Left lung (tissue), 4 donors: ENCODE measurements at regions not wholly inside any gene's neighbourhood (a gene's known extent, or its start where the extent isn't known, plus 50 kb on each side); places are given as distances from the start of the nearest gene placed in this dataset.

Experiments used
- ATAC-seq: fragments of 200-7000 bp; cut with Tn5 transposase; one replicate; pipeline ENCODE4 v1.9.1; 2020; ENCODE audit warnings: moderate library complexity
- DNase-seq, 4 donors: peaks; one replicate each; pipeline ENCODE4 v3.0.0-alpha.2; 2013 to 2020
- H3K27ac ChIP-seq, 2 donors: fragments of 200-600 bp; sonication (generic) in 1 of 2; one replicate each; pipeline versions ENCODE4 v1.5.0 to v1.8.0; 2020 to 2021
- H3K27me3 ChIP-seq, 2 donors: fragments of 200-600 bp; sonication (generic) in 1 of 2; one replicate each; pipeline versions ENCODE4 v1.5.0 to v1.8.0; 2020 to 2021
- H3K36me3 ChIP-seq, 2 donors: fragments of 200-600 bp; sonication (generic) in 1 of 2; one replicate each; pipeline versions ENCODE4 v1.5.0 to v1.8.0; 2020 to 2021
- H3K4me1 ChIP-seq, 2 donors: fragments of 200-600 bp; one replicate each; pipeline ENCODE4 v1.8.0; 2021
- H3K4me3 ChIP-seq, 2 donors: fragments of 200-600 bp; sonication (generic) in 1 of 2; one replicate each; pipeline versions ENCODE4 v1.5.0 to v1.8.0; 2020 to 2021; ENCODE audit warnings: mild to moderate bottlenecking in 1 of 2
- H3K9me3 ChIP-seq, 2 donors: fragments of 200-600 bp; sonication (generic) in 1 of 2; one replicate each; pipeline versions ENCODE4 v1.5.0 to v1.8.0; 2020 to 2021
- CTCF ChIP-seq, 2 donors: fragments of 200-600 bp; sonication (generic) in 1 of 2; IDR thresholded peaks; one replicate each; pipeline versions ENCODE4 v1.5.0 to v1.8.0; 2021; ENCODE audit warnings: antibody characterized with exemption in 2 of 2
- intact Hi-C, 2 donors: fragments of 100-400 bp; cut with DNase I; formaldehyde crosslinking; loops; one replicate each; pipeline versions ENCODE4 v1.11.2 to v1.14.2; 2022
- donor health status: DM: no; HTN: yes; CAD: no.
- donor health status: DM: no; HTN: no; CAD: no.

GRCh38 chr2:217077831-217078407 lies 218.1 kb upstream of the TNP1 start:
- Histone ChIP-seq H3K27me3 (no peaks in the 10 kb centered on the region), H3K4me1 (no peaks in the 10 kb centered on the region), H3K27ac (no peak overlapping the region), H3K36me3 (no peaks in the 10 kb centered on the region), H3K4me3 (no peak overlapping the region), H3K9me3 (no peaks in the 10 kb centered on the region)
- intact Hi-C loops: no loop called here
- DNase-seq (no peak), ATAC-seq (no peak)
- no peak for TF ChIP-seq CTCF (IDR thresholded peaks at IDR 0.05)

GRCh38 chr2:217076657-217077232 lies 216.9 kb upstream of the TNP1 start:
- no peaks in the 10 kb centered on the region for H3K4me1 ChIP-seq
- H3K4me3 ChIP-seq: no peak overlapping the region
- ATAC-seq (no peak), DNase-seq (no peak)
- intact Hi-C loops: no loop called here
- H3K27me3 ChIP-seq: no peaks in the 10 kb centered on the region
- no peaks in the 10 kb centered on the region for H3K9me3 ChIP-seq
- no peak for TF ChIP-seq CTCF (IDR thresholded peaks at IDR 0.05)
- H3K27ac ChIP-seq: no peak overlapping the region
- H3K36me3 ChIP-seq: no peaks in the 10 kb centered on the region

- H3K36me3 ChIP-seq: no peaks in the 10 kb centered on the region
- no peak overlapping the region for H3K4me3 ChIP-seq
- DNase-seq (no peak), ATAC-seq (no peak)
- intact Hi-C loops: no loop called here
- no peak for TF ChIP-seq CTCF (IDR thresholded peaks at IDR 0.05)
- no peaks in the 10 kb centered on the region for H3K27me3 ChIP-seq
- peaks cover 0 to 4% of the 10 kb centered on the region in 2 donors for H3K4me1 ChIP-seq
- H3K9me3 ChIP-seq: no peaks in the 10 kb centered on the region
- H3K27ac ChIP-seq: no peak overlapping the region
These were observed 216.2 kb upstream of the TNP1 start for GRCh38 chr2:217076058-217076435.

- Histone ChIP-seq H3K27me3 (no peaks in the 10 kb centered on the region), H3K4me1 (peaks cover 0 to 4% of the 10 kb centered on the region in 2 donors), H3K9me3 (no peaks in the 10 kb centered on the region), H3K36me3 (no peaks in the 10 kb centered on the region), H3K4me3 (no peak overlapping the region), H3K27ac (no peak overlapping the region)
- ATAC-seq (peak; percentile 48), DNase-seq (no peak)
- no peak for TF ChIP-seq CTCF (IDR thresholded peaks at IDR 0.05)
- intact Hi-C loops: no loop called here
These were observed 215.6 kb upstream of the TNP1 start for GRCh38 chr2:217075268-217076057.

GRCh38 chr2:217074576-217075255 lies 214.9 kb upstream of the TNP1 start:
- H3K4me3 ChIP-seq: no peak overlapping the region
- peaks cover 0 to 4% of the 10 kb centered on the region in 2 donors for H3K4me1 ChIP-seq
- H3K27me3 ChIP-seq: no peaks in the 10 kb centered on the region
- ATAC-seq (peak; percentile 42), DNase-seq (no peak)
- H3K36me3 ChIP-seq: no peaks in the 10 kb centered on the region
- TF ChIP-seq CTCF (IDR thresholded peaks at IDR 0.05): no peak
- intact Hi-C loops: no loop called here
- H3K27ac ChIP-seq: no peak overlapping the region
- no peaks in the 10 kb centered on the region for H3K9me3 ChIP-seq
